BLaER1 (cell line): ENCODE measurements at regions not wholly inside any gene's neighbourhood (a gene's known extent, or its start where the extent isn't known, plus 50 kb on each side); places are given as distances from the start of the nearest gene placed in this dataset.
"Not testable (repeated sequence)": the region's sequence is repeated elsewhere in the genome, so short reads cannot be mapped to it uniquely, and the experiment has no call there.

Experiments
- H3K27ac ChIP-seq: shearing (Covaris generic); formaldehyde crosslinking; 2 replicates; pipeline ENCODE4 v1.8.1; 2022
- H3K27me3 ChIP-seq: shearing (Covaris generic); formaldehyde crosslinking; 2 replicates; pipeline ENCODE4 v1.8.1; 2022
- H3K36me3 ChIP-seq: shearing (Covaris generic); formaldehyde crosslinking; 2 replicates; pipeline ENCODE4 v1.8.1; 2022
- H3K4me1 ChIP-seq: shearing (Covaris generic); formaldehyde crosslinking; 2 replicates; pipeline ENCODE4 v1.8.1; 2022
- H3K4me2 ChIP-seq: shearing (Covaris generic); formaldehyde crosslinking; 2 replicates; pipeline ENCODE4 v1.8.1; 2022
- H3K4me3 ChIP-seq: shearing (Covaris generic); formaldehyde crosslinking; 2 replicates; pipeline ENCODE4 v1.8.1; 2022
- H3K9ac ChIP-seq: shearing (Covaris generic); formaldehyde crosslinking; 2 replicates; pipeline ENCODE4 v1.8.1; 2022
- H3K9me3 ChIP-seq: shearing (Covaris generic); formaldehyde crosslinking; 2 replicates; pipeline ENCODE4 v1.8.1; 2022
- H4K20me1 ChIP-seq: shearing (Covaris generic); formaldehyde crosslinking; 2 replicates; pipeline ENCODE4 v1.8.1; 2022

- not testable (repeated sequence) for H3K27me3 ChIP-seq, H3K4me2 ChIP-seq, H3K9me3 ChIP-seq, H3K4me1 ChIP-seq, H3K4me3 ChIP-seq, H3K36me3 ChIP-seq, H4K20me1 ChIP-seq, H3K9ac ChIP-seq, H3K27ac ChIP-seq
Observed at GRCh38 chr21:5975719-5976118, 4545.7 kb upstream of the TPTE start.

- not testable (repeated sequence) for H3K27me3 ChIP-seq, H3K27ac ChIP-seq
Observed at GRCh38 chr21:5997586-5997985, 4523.8 kb upstream of the TPTE start.

GRCh38 chr21:6015422-6016057 is 4505.8 kb upstream of the TPTE start:
- not testable (repeated sequence) for H3K4me3 ChIP-seq, H3K27ac ChIP-seq, H4K20me1 ChIP-seq, H3K9me3 ChIP-seq, H3K9ac ChIP-seq, H3K27me3 ChIP-seq, H3K4me1 ChIP-seq, H3K4me2 ChIP-seq, H3K36me3 ChIP-seq

More at GRCh38 chr21:5997586-5997985, 4523.8 kb upstream of the TPTE start:
- not testable (repeated sequence) for H4K20me1 ChIP-seq, H3K9me3 ChIP-seq, H3K4me3 ChIP-seq, H3K4me2 ChIP-seq, H3K9ac ChIP-seq, H3K36me3 ChIP-seq, H3K4me1 ChIP-seq

GRCh38 chr21:6020460-6020859 is 4500.9 kb upstream of the TPTE start:
- not testable (repeated sequence) for H3K36me3 ChIP-seq, H3K9ac ChIP-seq, H3K27me3 ChIP-seq, H4K20me1 ChIP-seq, H3K9me3 ChIP-seq, H3K4me1 ChIP-seq, H3K4me3 ChIP-seq, H3K4me2 ChIP-seq, H3K27ac ChIP-seq

- not testable (repeated sequence) for H3K36me3 ChIP-seq, H4K20me1 ChIP-seq
Observed at GRCh38 chr21:6020953-6021716, 4500.2 kb upstream of the TPTE start.

GRCh38 chr21:6021717-6022270 is 4499.6 kb upstream of the TPTE start:
- not testable (repeated sequence) for H3K36me3 ChIP-seq, H4K20me1 ChIP-seq, H3K27me3 ChIP-seq, H3K4me1 ChIP-seq, H3K4me2 ChIP-seq, H3K9me3 ChIP-seq, H3K4me3 ChIP-seq, H3K9ac ChIP-seq, H3K27ac ChIP-seq

More at GRCh38 chr21:6020953-6021716, 4500.2 kb upstream of the TPTE start:
- H3K4me1 ChIP-seq, H3K27me3 ChIP-seq, H3K27ac ChIP-seq, H3K4me3 ChIP-seq, H3K4me2 ChIP-seq, H3K9ac ChIP-seq, H3K9me3 ChIP-seq: not testable (repeated sequence)

- H3K9me3 ChIP-seq, H3K27ac ChIP-seq, H3K27me3 ChIP-seq, H3K36me3 ChIP-seq, H4K20me1 ChIP-seq, H3K4me3 ChIP-seq, H3K4me2 ChIP-seq, H3K9ac ChIP-seq, H3K4me1 ChIP-seq: not testable (repeated sequence)
Observed at GRCh38 chr21:6023331-6023730, 4498.1 kb upstream of the TPTE start.

GRCh38 chr21:6025139-6025538 is 4496.2 kb upstream of the TPTE start:
- H4K20me1 ChIP-seq, H3K4me1 ChIP-seq, H3K9ac ChIP-seq, H3K27me3 ChIP-seq, H3K9me3 ChIP-seq, H3K4me3 ChIP-seq, H3K36me3 ChIP-seq, H3K27ac ChIP-seq, H3K4me2 ChIP-seq: not testable (repeated sequence)

- H3K9ac ChIP-seq, H3K36me3 ChIP-seq, H3K9me3 ChIP-seq, H4K20me1 ChIP-seq, H3K4me1 ChIP-seq, H3K27ac ChIP-seq, H3K27me3 ChIP-seq, H3K4me3 ChIP-seq, H3K4me2 ChIP-seq: not testable (repeated sequence)
Observed at GRCh38 chr21:6027497-6027896, 4493.9 kb upstream of the TPTE start.

- not testable (repeated sequence) for H3K9me3 ChIP-seq, H3K4me2 ChIP-seq, H3K4me1 ChIP-seq, H3K27ac ChIP-seq, H3K4me3 ChIP-seq, H3K9ac ChIP-seq, H3K27me3 ChIP-seq, H4K20me1 ChIP-seq, H3K36me3 ChIP-seq
Observed at GRCh38 chr21:6034124-6034678, 4487.2 kb upstream of the TPTE start.

- H3K36me3 ChIP-seq, H3K4me2 ChIP-seq, H3K9me3 ChIP-seq, H3K27ac ChIP-seq, H3K9ac ChIP-seq, H3K4me1 ChIP-seq, H3K4me3 ChIP-seq, H4K20me1 ChIP-seq, H3K27me3 ChIP-seq: not testable (repeated sequence)
Observed at GRCh38 chr21:6034820-6035473, 4486.4 kb upstream of the TPTE start.

- not testable (repeated sequence) for H3K9ac ChIP-seq, H3K36me3 ChIP-seq, H3K9me3 ChIP-seq, H3K27me3 ChIP-seq, H3K27ac ChIP-seq, H3K4me2 ChIP-seq, H4K20me1 ChIP-seq, H3K4me1 ChIP-seq, H3K4me3 ChIP-seq
Observed at GRCh38 chr21:6035474-6036155, 4485.8 kb upstream of the TPTE start.

GRCh38 chr21:6039224-6039623 is 4482.2 kb upstream of the TPTE start:
- H3K9ac ChIP-seq, H3K4me3 ChIP-seq, H4K20me1 ChIP-seq, H3K27me3 ChIP-seq, H3K4me2 ChIP-seq, H3K9me3 ChIP-seq, H3K36me3 ChIP-seq, H3K4me1 ChIP-seq, H3K27ac ChIP-seq: not testable (repeated sequence)

GRCh38 chr21:6040095-6040494 is 4481.3 kb upstream of the TPTE start:
- not testable (repeated sequence) for H3K4me2 ChIP-seq, H3K27me3 ChIP-seq, H3K4me1 ChIP-seq, H4K20me1 ChIP-seq, H3K9ac ChIP-seq, H3K9me3 ChIP-seq, H3K36me3 ChIP-seq, H3K27ac ChIP-seq, H3K4me3 ChIP-seq
